Activated CD8-positive, alpha-beta T cell treated with anti-CD3 and anti-CD28 coated beads for 36 hours (primary cell): ENCODE measurements at regions not wholly inside any gene's neighbourhood (a gene's known extent, or its start where the extent isn't known, plus 50 kb on each side); places are given as distances from the start of the nearest gene placed in this dataset.

Source experiments
- ATAC-seq: fragments of 200-7000 bp; cut with Tn5 transposase; one replicate; pipeline ENCODE4 v1.10.0; 2021; ENCODE audit warnings: mild to moderate bottlenecking, moderate library complexity
- CTCF ChIA-PET: fragments of 350-600 bp; sonication (Branson Sonifier 250); formaldehyde crosslinking; loops from one replicate; lab custom pipeline; 2021; ENCODE audit warnings: antibody characterized with exemption; lab: Charles Lee
- POLR2A ChIA-PET: fragments of 350-600 bp; sonication (Branson Sonifier 250); formaldehyde crosslinking; loops from one replicate; lab custom pipeline; 2021; ENCODE audit warnings: antibody characterized with exemption; lab: Charles Lee
- DNase-seq: peaks from one replicate; pipeline ENCODE4 v3.0.0-alpha.2; 2020
- H3K27ac Mint-ChIP-seq: one replicate; pipeline ENCODE4 v1.8.0; 2021; ENCODE audit warnings: mild to moderate bottlenecking, mixed read lengths
- H3K27me3 Mint-ChIP-seq: one replicate; pipeline ENCODE4 v1.8.0; 2021; ENCODE audit warnings: mixed read lengths
- H3K36me3 Mint-ChIP-seq: one replicate; pipeline ENCODE4 v1.8.0; 2021; ENCODE audit warnings: low read depth, mixed read lengths
- H3K4me1 Mint-ChIP-seq: one replicate; pipeline ENCODE4 v1.8.0; 2021; ENCODE audit warnings: low read depth, mixed read lengths
- H3K4me3 Mint-ChIP-seq: one replicate; pipeline ENCODE4 v1.8.0; 2021; ENCODE audit warnings: mild to moderate bottlenecking, moderate library complexity, mixed read lengths
- H3K9me3 Mint-ChIP-seq: one replicate; pipeline ENCODE4 v1.8.0; 2021; ENCODE audit warnings: mixed read lengths
- CTCF ChIP-seq: fragments of 200-600 bp; IDR thresholded peaks from one replicate; pipeline ENCODE4 v1.8.0; 2022; ENCODE audit warnings: antibody characterized with exemption, mild to moderate bottlenecking
- intact Hi-C: fragments of 100-400 bp; cut with micrococcal nuclease; formaldehyde crosslinking; loops from one replicate; pipeline ENCODE4 v1.10.0; 2022

- H3K36me3 Mint-ChIP-seq: no peaks in the 10 kb centered on the region
- H3K4me3 Mint-ChIP-seq: no peak overlapping the region
- H3K27me3 Mint-ChIP-seq: no peaks in the 10 kb centered on the region
- no peak overlapping the region for H3K27ac Mint-ChIP-seq
- H3K9me3 Mint-ChIP-seq: no peaks in the 10 kb centered on the region
- ChIA-PET POLR2A (no interaction called here), CTCF (no interaction called here)
- no peaks in the 10 kb centered on the region for H3K4me1 Mint-ChIP-seq
- ATAC-seq: no peak
- intact Hi-C loops: no loop called here
- no peak for DNase-seq
- TF ChIP-seq CTCF: no peak
These were observed 273.1 kb upstream of the ALCAM start for GRCh38 chr3:105093371-105094252.

GRCh38 chr3:105094588-105094987 is 272.1 kb upstream of the ALCAM start:
- no peak for DNase-seq
- no peak for TF ChIP-seq CTCF
- H3K27ac Mint-ChIP-seq: no peak overlapping the region
- no peaks in the 10 kb centered on the region for H3K9me3 Mint-ChIP-seq
- H3K4me3 Mint-ChIP-seq: no peak overlapping the region
- no peaks in the 10 kb centered on the region for H3K36me3 Mint-ChIP-seq
- ChIA-PET CTCF (no interaction called here), POLR2A (no interaction called here)
- no peak for ATAC-seq
- H3K4me1 Mint-ChIP-seq: no peaks in the 10 kb centered on the region
- no peaks in the 10 kb centered on the region for H3K27me3 Mint-ChIP-seq
- intact Hi-C loops: no loop called here

GRCh38 chr3:105096071-105096470 is 270.6 kb upstream of the ALCAM start:
- intact Hi-C loops: no loop called here
- POLR2A ChIA-PET: no interaction called here
- Mint-ChIP-seq H3K36me3 (no peaks in the 10 kb centered on the region), H3K4me3 (no peak overlapping the region), H3K9me3 (no peaks in the 10 kb centered on the region), H3K27ac (no peak overlapping the region), H3K4me1 (no peaks in the 10 kb centered on the region), H3K27me3 (no peaks in the 10 kb centered on the region)
- CTCF ChIA-PET: no interaction called here
- no peak for ATAC-seq
- no peak for TF ChIP-seq CTCF
- no peak for DNase-seq

GRCh38 chr3:105101603-105102002 is 265.1 kb upstream of the ALCAM start:
- Mint-ChIP-seq H3K36me3 (no peaks in the 10 kb centered on the region), H3K4me3 (no peak overlapping the region), H3K9me3 (no peaks in the 10 kb centered on the region), H3K27ac (no peak overlapping the region), H3K27me3 (no peaks in the 10 kb centered on the region), H3K4me1 (no peaks in the 10 kb centered on the region)
- DNase-seq (no peak), ATAC-seq (no peak)
- POLR2A ChIA-PET: no interaction called here
- CTCF ChIA-PET: no interaction called here
- intact Hi-C loops: no loop called here
- TF ChIP-seq CTCF: no peak

- no peaks in the 10 kb centered on the region for H3K4me1 Mint-ChIP-seq
- H3K27me3 Mint-ChIP-seq: no peaks in the 10 kb centered on the region
- no peak for TF ChIP-seq CTCF
- H3K27ac Mint-ChIP-seq: no peak overlapping the region
- H3K9me3 Mint-ChIP-seq: no peaks in the 10 kb centered on the region
- no peak overlapping the region for H3K4me3 Mint-ChIP-seq
- H3K36me3 Mint-ChIP-seq: no peaks in the 10 kb centered on the region
- ChIA-PET CTCF (no interaction called here), POLR2A (no interaction called here)
- DNase-seq (no peak), ATAC-seq (no peak)
- intact Hi-C loops: no loop called here
These were observed 263.6 kb upstream of the ALCAM start for GRCh38 chr3:105103139-105103538.
